Hepatocyte (in vitro differentiated cells): ENCODE measurements at regions not wholly inside any gene's neighbourhood (a gene's known extent, or its start where the extent isn't known, plus 50 kb on each side); places are given as distances from the start of the nearest gene placed in this dataset.
"Not testable (repeated sequence)": the region's sequence is repeated elsewhere in the genome, so short reads cannot be mapped to it uniquely, and the experiment has no call there.

Experiments used
- DNase-seq: peaks from one replicate; pipeline ENCODE4 v3.0.0-alpha.2; 2016; ENCODE audit warnings: low spot score
- H2AFZ ChIP-seq: fragments of 200-600 bp; sonication (generic); 2 replicates; pipeline ENCODE4 v1.6.0; 2016; ENCODE audit warnings: antibody characterized with exemption, mild to moderate bottlenecking
- H3K27ac ChIP-seq: fragments of 200-600 bp; sonication (generic); 2 replicates; pipeline ENCODE4 v1.5.1; 2016; ENCODE audit warnings: mild to moderate bottlenecking
- H3K27me3 ChIP-seq: fragments of 200-600 bp; sonication (generic); 2 replicates; pipeline ENCODE4 v1.6.1; 2016
- H3K36me3 ChIP-seq: fragments of 200-600 bp; sonication (generic); replicated peaks from 2 replicates; pipeline ENCODE4 v1.5.1; 2016; ENCODE audit warnings: low read depth; ENCODE audit not compliant: insufficient read depth
- H3K4me1 ChIP-seq: fragments of 200-600 bp; sonication (generic); 2 replicates; pipeline ENCODE4 v1.5.1; 2016; ENCODE audit warnings: mild to moderate bottlenecking, moderate library complexity; ENCODE audit not compliant: insufficient read depth
- H3K4me2 ChIP-seq: fragments of 200-600 bp; sonication (generic); 2 replicates; pipeline ENCODE4 v1.6.0; 2016
- H3K4me3 ChIP-seq: fragments of 200-600 bp; sonication (generic); 2 replicates; pipeline ENCODE4 v1.5.1; 2016; ENCODE audit warnings: mild to moderate bottlenecking
- H3K79me2 ChIP-seq: fragments of 200-600 bp; sonication (generic); 2 replicates; pipeline ENCODE4 v1.6.0; 2017; ENCODE audit warnings: mild to moderate bottlenecking
- H3K9me2 ChIP-seq: fragments of 200-600 bp; sonication (generic); replicated peaks from 2 replicates; pipeline ENCODE4 v1.6.0; 2017; ENCODE audit warnings: mild to moderate bottlenecking; ENCODE audit not compliant: insufficient read depth
- H3K9me3 ChIP-seq: fragments of 200-600 bp; sonication (generic); 2 replicates; pipeline ENCODE4 v1.5.1; 2016; ENCODE audit warnings: low read depth, mild to moderate bottlenecking
- H4K20me1 ChIP-seq: fragments of 200-600 bp; sonication (generic); 2 replicates; pipeline ENCODE4 v1.6.0; 2016; ENCODE audit warnings: mild to moderate bottlenecking; ENCODE audit not compliant: insufficient read depth, poor library complexity, severe bottlenecking
- CTCF ChIP-seq: fragments of 200-600 bp; sonication (generic); IDR thresholded peaks from 2 replicates; pipeline ENCODE4 v1.5.1; 2016; ENCODE audit warnings: antibody characterized with exemption, mild to moderate bottlenecking; ENCODE audit not compliant: poor library complexity
- EZH2 ChIP-seq: fragments of 200-600 bp; sonication (generic); IDR thresholded peaks from 2 replicates; pipeline ENCODE4 v1.6.1; 2016; ENCODE audit warnings: antibody characterized with exemption, mild to moderate bottlenecking, borderline replicate concordance
- EZH2phosphoT487 ChIP-seq: fragments of 200-600 bp; sonication (generic); IDR thresholded peaks from one replicate; pipeline ENCODE4 v1.6.1; 2018; ENCODE audit warnings: antibody characterized with exemption, mild to moderate bottlenecking, low read depth, moderate library complexity; ENCODE audit not compliant: unreplicated experiment, severe bottlenecking
- WGBS: methylation state at CpG from one replicate; pipeline ENCODE4 v1.1.6; 2016; ENCODE audit warnings: low lambda C conversion rate; ENCODE audit errors: missing lambda C conversion rate; 5-methylcytosine and 5-hydroxymethylcytosine counted together

- not testable (repeated sequence) for H4K20me1 ChIP-seq, DNase-seq, H3K27ac ChIP-seq, H3K79me2 ChIP-seq, H3K9me3 ChIP-seq, H3K4me3 ChIP-seq, H3K9me2 ChIP-seq, H3K36me3 ChIP-seq, H3K4me2 ChIP-seq, H3K4me1 ChIP-seq, H2AFZ ChIP-seq, H3K27me3 ChIP-seq
- WGBS: 91% methylated on average over 3 of the region's 3 CpGs
Observed at GRCh38 chr12:54799966-54800365, 54.4 kb upstream of the MUCL1 start.

- no peaks in the 10 kb centered on the region for H4K20me1 ChIP-seq
- H3K9me3 ChIP-seq: no peaks in the 10 kb centered on the region
- H3K4me3 ChIP-seq: no peak overlapping the region
- H3K36me3 ChIP-seq: no peaks in the 10 kb centered on the region
- no peaks in the 10 kb centered on the region for H3K4me1 ChIP-seq
- no peak overlapping the region for H3K27ac ChIP-seq
- no peaks in the 10 kb centered on the region for H3K27me3 ChIP-seq
- TF ChIP-seq EZH2 (no peak), CTCF (no peak), EZH2phosphoT487 (no peak)
- WGBS: 84% methylated on average over 1 of the region's 1 CpG
- H3K9me2 ChIP-seq: no peaks in the 10 kb centered on the region
- DNase-seq: no peak
- H3K79me2 ChIP-seq: no peaks in the 10 kb centered on the region
- H3K4me2 ChIP-seq: no peak overlapping the region
- H2AFZ ChIP-seq: no peak overlapping the region
Observed at GRCh38 chr12:54798651-54799050, 55.7 kb upstream of the MUCL1 start.

GRCh38 chr12:54796991-54797390, 57.3 kb upstream of the MUCL1 start:
- no peaks in the 10 kb centered on the region for H3K27me3 ChIP-seq
- H3K9me2 ChIP-seq: no peaks in the 10 kb centered on the region
- no peaks in the 10 kb centered on the region for H4K20me1 ChIP-seq
- H3K4me3 ChIP-seq: no peak overlapping the region
- DNase-seq: no peak
- H2AFZ ChIP-seq: no peak overlapping the region
- no peaks in the 10 kb centered on the region for H3K9me3 ChIP-seq
- WGBS: 88% methylated on average over 2 of the region's 2 CpGs
- H3K36me3 ChIP-seq: no peaks in the 10 kb centered on the region
- H3K27ac ChIP-seq: no peak overlapping the region
- no peak overlapping the region for H3K4me2 ChIP-seq
- H3K4me1 ChIP-seq: no peaks in the 10 kb centered on the region
- TF ChIP-seq CTCF: no peak
- TF ChIP-seq EZH2: no peak
- no peak for TF ChIP-seq EZH2phosphoT487
- no peaks in the 10 kb centered on the region for H3K79me2 ChIP-seq

- Histone ChIP-seq H3K4me3 (no peak overlapping the region), H3K79me2 (no peaks in the 10 kb centered on the region), H3K4me1 (no peaks in the 10 kb centered on the region), H3K4me2 (no peak overlapping the region), H3K36me3 (no peaks in the 10 kb centered on the region), H4K20me1 (no peaks in the 10 kb centered on the region), H3K27me3 (no peaks in the 10 kb centered on the region), H3K9me3 (no peaks in the 10 kb centered on the region), H2AFZ (no peak overlapping the region), H3K9me2 (no peaks in the 10 kb centered on the region), H3K27ac (no peak overlapping the region)
- TF ChIP-seq EZH2 (no peak), EZH2phosphoT487 (no peak)
- WGBS: 83% methylated on average over 6 of the region's 6 CpGs
- no peak for DNase-seq
Observed at GRCh38 chr12:54795644-54796043, 58.7 kb upstream of the MUCL1 start.

- TF ChIP-seq EZH2: no peak
- no peak for TF ChIP-seq EZH2phosphoT487
- TF ChIP-seq CTCF: no peak
- Histone ChIP-seq H3K79me2 (no peaks in the 10 kb centered on the region), H3K9me2 (no peaks in the 10 kb centered on the region), H3K36me3 (no peaks in the 10 kb centered on the region), H3K27me3 (no peaks in the 10 kb centered on the region), H3K27ac (no peak overlapping the region), H3K9me3 (no peaks in the 10 kb centered on the region), H4K20me1 (no peaks in the 10 kb centered on the region), H2AFZ (no peak overlapping the region), H3K4me3 (no peak overlapping the region), H3K4me1 (no peaks in the 10 kb centered on the region), H3K4me2 (no peak overlapping the region)
- no peak for DNase-seq
- 70% methylated on average over 5 of the region's 5 CpGs for WGBS
Observed at GRCh38 chr12:54786081-54786480, 68.2 kb upstream of the MUCL1 start.
